ENCODE measurements at regions not wholly inside any gene's neighbourhood (a gene's known extent, or its start where the extent isn't known, plus 50 kb on each side); places are given as distances from the start of the nearest gene placed in this dataset.

GRCh38 chr22:22787151-22787550 lies 100.5 kb upstream of the IGLL5 start:
- no peak for TF ChIP-seq POLR2A (IDR thresholded peaks at IDR 0.05; ENCODE audit: low read length)
- TF ChIP-seq GATA1 (IDR thresholded peaks at IDR 0.05; ENCODE audit: low read depth, low read length), result no peak
